NT2/D1 (cell line): ENCODE measurements at regions not wholly inside any gene's neighbourhood (a gene's known extent, or its start where the extent isn't known, plus 50 kb on each side); places are given as distances from the start of the nearest gene placed in this dataset.

Experiments used
- SUZ12 ChIP-seq: IDR thresholded peaks from 2 replicates; pipeline ENCODE4 v1.6.1; 2011; ENCODE audit not compliant: insufficient read length, insufficient read depth; ENCODE audit errors: extremely low read depth
- ZNF274 ChIP-seq: IDR thresholded peaks from 2 replicates; pipeline ENCODE4 v1.6.1; 2011; ENCODE audit warnings: mild to moderate bottlenecking, low read depth, low read length

DNA sequence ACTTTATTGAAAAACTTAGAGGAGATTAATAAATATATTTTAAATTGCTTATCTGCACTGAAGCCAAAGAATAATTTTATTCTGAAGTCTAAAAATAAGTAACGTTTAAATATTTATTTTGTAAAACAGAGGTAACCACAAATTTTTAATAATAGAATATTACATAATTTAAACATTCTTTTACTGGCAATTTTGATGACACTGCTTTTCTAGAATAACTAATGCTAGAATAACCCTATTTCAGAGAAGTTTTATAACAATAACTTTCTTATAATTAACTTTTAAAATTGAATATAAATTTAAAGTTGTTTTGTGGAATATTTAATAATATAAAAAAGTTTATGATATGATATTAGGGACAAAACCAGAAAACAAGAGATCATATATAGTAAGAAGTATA, 409.6 kb upstream of the KCNMB2 start:
- TF ChIP-seq ZNF274 (no peak), SUZ12 (no peak)
